Neural progenitor cell (in vitro differentiated cells): ENCODE measurements at regions not wholly inside any gene's neighbourhood (a gene's known extent, or its start where the extent isn't known, plus 50 kb on each side); places are given as distances from the start of the nearest gene placed in this dataset.

Experiments
- DNase-seq: peaks from one replicate; pipeline ENCODE4 v3.0.0-alpha.2; 2016; ENCODE audit warnings: low spot score
- H2AFZ ChIP-seq: fragments of 200-600 bp; sonication (generic); replicated peaks from 2 replicates; pipeline ENCODE4 v1.6.1; 2016; ENCODE audit warnings: antibody characterized with exemption
- H3F3A ChIP-seq: fragments of 200-600 bp; sonication (generic); 2 replicates; pipeline ENCODE4 v1.6.1; 2016; ENCODE audit warnings: antibody characterized with exemption, low read depth
- H3K27ac ChIP-seq: fragments of 200-600 bp; sonication (generic); 2 replicates; pipeline ENCODE4 v1.5.1; 2016; ENCODE audit warnings: mild to moderate bottlenecking
- H3K27me3 ChIP-seq: fragments of 200-600 bp; sonication (generic); 2 replicates; pipeline ENCODE4 v1.6.1; 2016; ENCODE audit warnings: mild to moderate bottlenecking, moderate library complexity
- H3K36me3 ChIP-seq: fragments of 200-600 bp; sonication (generic); 2 replicates; pipeline ENCODE4 v1.5.1; 2016
- H3K4me1 ChIP-seq: fragments of 200-600 bp; sonication (generic); 2 replicates; pipeline ENCODE4 v1.6.1; 2016; ENCODE audit warnings: mixed run types
- H3K4me2 ChIP-seq: fragments of 200-600 bp; sonication (generic); 2 replicates; pipeline ENCODE4 v1.6.1; 2016
- H3K4me3 ChIP-seq: fragments of 200-600 bp; sonication (generic); 2 replicates; pipeline ENCODE4 v1.5.1; 2016
- H3K79me2 ChIP-seq: fragments of 200-600 bp; sonication (generic); 2 replicates; pipeline ENCODE4 v1.6.1; 2016; ENCODE audit warnings: low read depth
- H3K9ac ChIP-seq: fragments of 200-600 bp; sonication (generic); 2 replicates; pipeline ENCODE4 v1.6.1; 2016
- H3K9me3 ChIP-seq: fragments of 200-600 bp; sonication (generic); 2 replicates; pipeline ENCODE4 v1.5.1; 2016; ENCODE audit warnings: low read depth
- H4K20me1 ChIP-seq: fragments of 200-600 bp; sonication (generic); 2 replicates; pipeline ENCODE4 v1.6.1; 2016; ENCODE audit warnings: low read depth
- H3K27ac Mint-ChIP-seq: 3 replicates; pipeline ENCODE4 v1.8.0; 2021; ENCODE audit warnings: mixed read lengths
- H3K27me3 Mint-ChIP-seq: 2 replicates; pipeline ENCODE4 v1.8.0; 2022; ENCODE audit warnings: low read depth, mild to moderate bottlenecking, inconsistent platforms, moderate library complexity, mixed read lengths; ENCODE audit not compliant: insufficient read depth
- H3K36me3 Mint-ChIP-seq: 3 replicates; pipeline ENCODE4 v1.8.0; 2021; ENCODE audit warnings: mixed read lengths
- H3K4me1 Mint-ChIP-seq: 3 replicates; pipeline ENCODE4 v1.8.0; 2021; ENCODE audit warnings: mixed read lengths
- H3K4me3 Mint-ChIP-seq: 3 replicates; pipeline ENCODE4 v1.8.0; 2021; ENCODE audit warnings: mild to moderate bottlenecking, moderate library complexity, mixed read lengths
- H3K9me3 Mint-ChIP-seq: 3 replicates; pipeline ENCODE4 v1.8.0; 2020; ENCODE audit warnings: mixed read lengths
- EZH2 ChIP-seq: fragments of 200-600 bp; sonication (generic); IDR thresholded peaks from 2 replicates; pipeline ENCODE4 v1.6.1; 2017; ENCODE audit warnings: antibody characterized with exemption, mild to moderate bottlenecking, moderate library complexity
- EZH2phosphoT487 ChIP-seq: fragments of 200-600 bp; sonication (generic); IDR thresholded peaks from 2 replicates; pipeline ENCODE4 v1.6.1; 2017; ENCODE audit warnings: antibody characterized with exemption
- TF ChIP-seq, protein P1 (sequence below): fragments of 200-600 bp; sonication (generic); IDR thresholded peaks from 2 replicates; pipeline ENCODE4 v1.5.1; 2017; ENCODE audit warnings: antibody characterized with exemption, mild to moderate bottlenecking

DNA sequence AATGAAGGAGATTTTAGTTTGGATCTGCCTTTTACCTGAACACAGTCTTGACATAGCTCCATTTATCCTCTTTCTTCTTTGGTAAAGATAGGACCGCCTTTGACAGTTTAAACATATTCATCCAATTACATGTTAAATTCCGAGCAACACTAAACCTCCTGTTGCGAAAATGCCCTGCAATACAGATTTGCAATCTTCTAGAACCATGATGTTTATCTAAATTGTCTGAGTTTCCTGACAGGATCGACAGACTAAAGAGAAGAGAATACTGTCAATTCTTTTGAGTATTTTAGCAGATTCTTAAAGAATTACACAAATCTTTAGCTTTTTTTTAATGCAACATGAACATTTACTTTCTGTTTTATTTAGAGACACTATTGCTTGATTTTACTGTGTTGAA lies 1145.5 kb downstream of the CDH11 start:
- DNase-seq, result no peak
- peaks cover 20% of the 10 kb centered on the region for H3K4me1 Mint-ChIP-seq
- H3K9ac ChIP-seq, result no peak overlapping the region
- H3K27ac ChIP-seq, result no peak overlapping the region
- TF ChIP-seq, protein P1, sequence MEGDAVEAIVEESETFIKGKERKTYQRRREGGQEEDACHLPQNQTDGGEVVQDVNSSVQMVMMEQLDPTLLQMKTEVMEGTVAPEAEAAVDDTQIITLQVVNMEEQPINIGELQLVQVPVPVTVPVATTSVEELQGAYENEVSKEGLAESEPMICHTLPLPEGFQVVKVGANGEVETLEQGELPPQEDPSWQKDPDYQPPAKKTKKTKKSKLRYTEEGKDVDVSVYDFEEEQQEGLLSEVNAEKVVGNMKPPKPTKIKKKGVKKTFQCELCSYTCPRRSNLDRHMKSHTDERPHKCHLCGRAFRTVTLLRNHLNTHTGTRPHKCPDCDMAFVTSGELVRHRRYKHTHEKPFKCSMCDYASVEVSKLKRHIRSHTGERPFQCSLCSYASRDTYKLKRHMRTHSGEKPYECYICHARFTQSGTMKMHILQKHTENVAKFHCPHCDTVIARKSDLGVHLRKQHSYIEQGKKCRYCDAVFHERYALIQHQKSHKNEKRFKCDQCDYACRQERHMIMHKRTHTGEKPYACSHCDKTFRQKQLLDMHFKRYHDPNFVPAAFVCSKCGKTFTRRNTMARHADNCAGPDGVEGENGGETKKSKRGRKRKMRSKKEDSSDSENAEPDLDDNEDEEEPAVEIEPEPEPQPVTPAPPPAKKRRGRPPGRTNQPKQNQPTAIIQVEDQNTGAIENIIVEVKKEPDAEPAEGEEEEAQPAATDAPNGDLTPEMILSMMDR, result no peak
- TF ChIP-seq EZH2 (no peak), EZH2phosphoT487 (no peak)
- H3K27ac Mint-ChIP-seq, result no peak overlapping the region
- no peak overlapping the region for H3K4me3 Mint-ChIP-seq
- H3K4me1 ChIP-seq, result peaks cover 32% of the 10 kb centered on the region
- peak overlapping the region; percentile 11 for H2AFZ ChIP-seq
- H3K36me3 Mint-ChIP-seq, result no peaks in the 10 kb centered on the region
- H3K36me3 ChIP-seq, result no peaks in the 10 kb centered on the region
- H3K79me2 ChIP-seq, result no peaks in the 10 kb centered on the region
- no peak overlapping the region for H3K4me3 ChIP-seq
- peaks cover 15% of the 10 kb centered on the region for H3F3A ChIP-seq
- H3K9me3 Mint-ChIP-seq, result peaks cover 15% of the 10 kb centered on the region
- H3K4me2 ChIP-seq, result no peak overlapping the region
- no peaks in the 10 kb centered on the region for H4K20me1 ChIP-seq
- peaks cover 4% of the 10 kb centered on the region for H3K27me3 Mint-ChIP-seq
- H3K9me3 ChIP-seq, result no peaks in the 10 kb centered on the region
- H3K27me3 ChIP-seq, result no peaks in the 10 kb centered on the region

DNA sequence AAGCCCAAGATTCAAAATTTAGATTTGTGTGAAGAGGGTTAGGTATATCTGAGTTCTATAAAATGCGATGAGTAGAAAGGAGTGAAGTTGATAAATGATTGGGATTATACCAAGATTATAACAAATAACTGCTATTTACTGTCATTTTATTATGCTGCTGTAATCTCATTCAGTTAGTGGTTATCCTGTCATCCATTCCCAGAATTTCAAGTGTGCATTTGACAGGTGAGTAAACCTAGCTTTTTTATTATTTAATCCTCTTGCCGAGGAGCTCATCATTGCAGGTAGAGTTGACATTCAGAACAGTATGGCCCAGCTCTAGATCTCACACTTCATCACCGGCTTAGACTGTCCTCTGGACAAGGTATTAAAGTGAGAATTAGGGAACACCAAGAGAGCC lies 1146.2 kb downstream of the CDH11 start:
- Histone ChIP-seq H3K9me3 (no peaks in the 10 kb centered on the region), H3K27me3 (no peaks in the 10 kb centered on the region), H3F3A (peaks cover 8% of the 10 kb centered on the region), H3K4me1 (peaks cover 25% of the 10 kb centered on the region), H3K4me2 (no peak overlapping the region), H4K20me1 (no peaks in the 10 kb centered on the region), H3K79me2 (no peaks in the 10 kb centered on the region), H3K9ac (no peak overlapping the region), H3K4me3 (no peak overlapping the region), H2AFZ (no peak overlapping the region), H3K36me3 (no peaks in the 10 kb centered on the region), H3K27ac (no peak overlapping the region)
- Mint-ChIP-seq H3K27ac (no peak overlapping the region), H3K36me3 (no peaks in the 10 kb centered on the region), H3K4me3 (no peak overlapping the region), H3K4me1 (peaks cover 13% of the 10 kb centered on the region), H3K9me3 (peaks cover 15% of the 10 kb centered on the region), H3K27me3 (peaks cover 4% of the 10 kb centered on the region)
- no peak for DNase-seq
- no peak for TF ChIP-seq EZH2phosphoT487
- TF ChIP-seq, protein P1, result no peak
- TF ChIP-seq EZH2, result no peak

DNA sequence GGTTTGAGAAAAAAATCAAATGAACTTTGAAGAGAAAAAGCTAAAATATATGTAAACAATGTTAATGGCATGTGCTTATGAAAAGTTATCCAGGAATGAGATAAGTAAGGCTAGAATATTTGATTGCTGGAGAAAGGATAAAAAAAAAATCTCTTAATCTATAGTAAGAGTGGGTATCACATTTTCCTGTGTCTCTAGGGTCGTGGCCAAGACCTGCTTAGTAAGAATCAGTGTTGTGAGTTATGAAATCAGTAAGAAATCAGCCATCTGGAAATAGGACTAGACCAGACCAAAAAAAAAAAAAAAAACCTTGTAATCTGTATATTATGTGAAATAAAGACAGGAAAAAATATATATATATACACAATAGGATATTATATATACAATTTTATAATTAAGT lies 1153.9 kb downstream of the CDH11 start:
- Histone ChIP-seq H3K79me2 (no peaks in the 10 kb centered on the region), H3K4me3 (no peak overlapping the region), H3K36me3 (no peaks in the 10 kb centered on the region), H3F3A (no peaks in the 10 kb centered on the region), H3K9ac (no peak overlapping the region), H3K9me3 (no peaks in the 10 kb centered on the region), H2AFZ (no peak overlapping the region), H4K20me1 (no peaks in the 10 kb centered on the region), H3K4me1 (no peaks in the 10 kb centered on the region), H3K27me3 (no peaks in the 10 kb centered on the region), H3K4me2 (no peak overlapping the region), H3K27ac (no peak overlapping the region)
- H3K27ac Mint-ChIP-seq, result no peak overlapping the region
- H3K9me3 Mint-ChIP-seq, result no peaks in the 10 kb centered on the region
- TF ChIP-seq EZH2phosphoT487 (no peak), EZH2 (no peak)
- TF ChIP-seq, protein P1, result no peak
- no peaks in the 10 kb centered on the region for H3K36me3 Mint-ChIP-seq
- no peak for DNase-seq
- no peak overlapping the region for H3K4me3 Mint-ChIP-seq
- H3K4me1 Mint-ChIP-seq, result no peaks in the 10 kb centered on the region
- no peaks in the 10 kb centered on the region for H3K27me3 Mint-ChIP-seq
